ENCODE measurements at regions not wholly inside any gene's neighbourhood (a gene's known extent, or its start where the extent isn't known, plus 50 kb on each side); places are given as distances from the start of the nearest gene placed in this dataset.

- TF ChIP-seq EP300 (IDR thresholded peaks at IDR 0.05) (no peak), POLR2A (IDR thresholded peaks at IDR 0.05) (no peak), CTCF (IDR thresholded peaks at IDR 0.05) (no peak)
These were observed 490.1 kb upstream of the CD180 start for GRCh38 chr5:67686746-67687145.
